ENCODE measurements at regions not wholly inside any gene's neighbourhood (a gene's known extent, or its start where the extent isn't known, plus 50 kb on each side); places are given as distances from the start of the nearest gene placed in this dataset.

GRCh38 chr15:84111575-84111974 lies 124.0 kb upstream of the GOLGA6L4 start:
- no peak for TF ChIP-seq SMC3 (conservative IDR thresholded peaks at IDR 0.05; ENCODE audit: poor library complexity)
- TF ChIP-seq TAF1 (IDR thresholded peaks at IDR 0.05; ENCODE audit: low read depth): no peak
- TF ChIP-seq CTCF (IDR thresholded peaks at IDR 0.05; ENCODE audit: poor library complexity, severe bottlenecking): no peak
- no peak for TF ChIP-seq RAD21 (conservative IDR thresholded peaks at IDR 0.05)
- TF ChIP-seq EZH2 (IDR thresholded peaks at IDR 0.05; ENCODE audit: borderline replicate concordance, insufficient read depth, low read length, poor library complexity, severe bottlenecking): no peak
- TF ChIP-seq REST (IDR thresholded peaks at IDR 0.05; ENCODE audit: borderline replicate concordance): no peak
- no peak for TF ChIP-seq EP300 (conservative IDR thresholded peaks at IDR 0.05; ENCODE audit: poor library complexity, severe bottlenecking)

Data from neural cell (in vitro differentiated cells).